Naive thymus-derived CD8-positive, alpha-beta T cell (primary cell): ENCODE measurements at regions not wholly inside any gene's neighbourhood (a gene's known extent, or its start where the extent isn't known, plus 50 kb on each side); places are given as distances from the start of the nearest gene placed in this dataset.

Experiments used
- ATAC-seq, 2 donors: fragments of 150-1000 bp; cut with Tn5 transposase in 1 of 2; sonication (Bioruptor Pico), chemical (Tn5 transposase) in 1 of 2; 1 replicate in 1 of 2; 2 replicates in 1 of 2; pipeline ENCODE4 v1.10.0; 2021; ENCODE audit warnings: mild to moderate bottlenecking in 2 of 2, moderate library complexity in 2 of 2
- POLR2A ChIA-PET: fragments of 350-600 bp; sonication (Branson Sonifier 250); formaldehyde crosslinking; loops from one replicate; lab custom pipeline; 2021; ENCODE audit warnings: antibody characterized with exemption; lab: Charles Lee
- DNase-seq, 10 donors: peaks; one replicate each; pipeline versions ENCODE4 v3.0.0 to v3.0.0-alpha.2; 2020 to 2022
- H3K27ac Mint-ChIP-seq, 10 donors: one replicate each; pipeline ENCODE4 v1.8.0; 2020 to 2022; ENCODE audit warnings: mild to moderate bottlenecking in 10 of 10, mixed read lengths in 10 of 10, moderate library complexity in 4 of 10, inconsistent platforms in 1 of 10
- H3K27me3 Mint-ChIP-seq, 5 donors: one replicate each; pipeline ENCODE4 v1.8.0; 2021 to 2022; ENCODE audit warnings: mixed read lengths in 5 of 5
- H3K36me3 Mint-ChIP-seq, 3 donors: one replicate each; pipeline ENCODE4 v1.8.0; 2020 to 2022; ENCODE audit warnings: mixed read lengths in 3 of 3, mild to moderate bottlenecking in 2 of 3, inconsistent platforms in 1 of 3
- H3K4me1 Mint-ChIP-seq, 4 donors: one replicate each; pipeline ENCODE4 v1.8.0; 2021 to 2022; ENCODE audit warnings: mixed read lengths in 4 of 4
- H3K4me3 Mint-ChIP-seq, 10 donors: one replicate each; pipeline ENCODE4 v1.8.0; 2020 to 2022; ENCODE audit warnings: mild to moderate bottlenecking in 10 of 10, mixed read lengths in 10 of 10, moderate library complexity in 6 of 10, inconsistent platforms in 1 of 10
- H3K9me3 Mint-ChIP-seq, 9 donors: one replicate each; pipeline ENCODE4 v1.8.0; 2020 to 2022; ENCODE audit warnings: mixed read lengths in 9 of 9, mild to moderate bottlenecking in 3 of 9, inconsistent platforms in 1 of 9, moderate library complexity in 1 of 9

- no peak for DNase-seq
- no peak overlapping the region for H3K4me3 Mint-ChIP-seq
- ATAC-seq, result no peak
- POLR2A ChIA-PET, result no interaction called here
- peaks cover 0 to 4% (median 3%) of the 10 kb centered on the region in 3 donors for H3K36me3 Mint-ChIP-seq
- no peak overlapping the region for H3K27ac Mint-ChIP-seq
- H3K9me3 Mint-ChIP-seq, result peaks cover 0 to 8% (median 0%) of the 10 kb centered on the region in 9 donors
- H3K4me1 Mint-ChIP-seq, result peaks cover 11 to 25% (median 24%) of the 10 kb centered on the region in 4 donors
- peaks cover 26 to 76% (median 46%) of the 10 kb centered on the region in 5 donors for H3K27me3 Mint-ChIP-seq
Observed at GRCh38 chr6:2545383-2546038, 205.2 kb downstream of the MYLK4 start.

- Mint-ChIP-seq H3K27me3 (peaks cover 30 to 78% (median 49%) of the 10 kb centered on the region in 5 donors), H3K9me3 (peaks cover 0 to 8% (median 0%) of the 10 kb centered on the region in 9 donors), H3K36me3 (peaks cover 0 to under 1% (median 0%) of the 10 kb centered on the region in 3 donors), H3K4me1 (peaks cover 11 to 25% (median 24%) of the 10 kb centered on the region in 4 donors), H3K27ac (peak overlapping the region in 1 of 10 donors; percentile 19), H3K4me3 (peak overlapping the region in 8 of 10 donors; percentile 15 to 66 (median 44))
- ATAC-seq (peak in 1 of 2 donors; percentile 11), DNase-seq (no peak)
- POLR2A ChIA-PET, result no interaction called here
Observed at GRCh38 chr6:2543321-2543720, 207.4 kb downstream of the MYLK4 start.

GRCh38 chr6:2542858-2543218 lies 207.9 kb downstream of the MYLK4 start:
- DNase-seq, result peak in 6 of 10 donors; percentile 13 to 61 (median 32)
- H3K4me3 Mint-ChIP-seq, result peak overlapping the region; percentile 15 to 66 (median 34)
- ATAC-seq, result peak; percentile 86 to 95
- POLR2A ChIA-PET, result no interaction called here
- peaks cover 0 to 5% (median 0%) of the 10 kb centered on the region in 9 donors for H3K9me3 Mint-ChIP-seq
- H3K4me1 Mint-ChIP-seq, result peaks cover 12 to 25% (median 24%) of the 10 kb centered on the region in 4 donors
- H3K36me3 Mint-ChIP-seq, result no peaks in the 10 kb centered on the region
- peak overlapping the region in 4 of 10 donors; percentile 9 to 75 (median 12) for H3K27ac Mint-ChIP-seq
- H3K27me3 Mint-ChIP-seq, result peaks cover 34 to 78% (median 50%) of the 10 kb centered on the region in 5 donors

GRCh38 chr6:2542101-2542857 lies 208.4 kb downstream of the MYLK4 start:
- peak overlapping the region in 3 of 10 donors; percentile 9 to 75 (median 14) for H3K27ac Mint-ChIP-seq
- POLR2A ChIA-PET, result no interaction called here
- no peak for DNase-seq

GRCh38 chr6:2536451-2536850 lies 214.3 kb downstream of the MYLK4 start:
- Mint-ChIP-seq H3K4me1 (peaks cover 0 to 4% (median under 1%) of the 10 kb centered on the region in 4 donors), H3K4me3 (no peak overlapping the region), H3K9me3 (peaks cover 0 to 6% (median 0%) of the 10 kb centered on the region in 9 donors), H3K27me3 (peaks cover 36 to 67% (median 54%) of the 10 kb centered on the region in 5 donors), H3K27ac (no peak overlapping the region), H3K36me3 (no peaks in the 10 kb centered on the region)
- POLR2A ChIA-PET, result no interaction called here
- no peak for ATAC-seq
- DNase-seq, result no peak

More at GRCh38 chr6:2542101-2542857, 208.4 kb downstream of the MYLK4 start:
- Mint-ChIP-seq H3K9me3 (peaks cover 0 to 5% (median 0%) of the 10 kb centered on the region in 9 donors), H3K4me3 (peak overlapping the region; percentile 15 to 66 (median 34)), H3K4me1 (peaks cover 12 to 25% (median 24%) of the 10 kb centered on the region in 4 donors), H3K27me3 (peaks cover 40 to 78% (median 54%) of the 10 kb centered on the region in 5 donors), H3K36me3 (no peaks in the 10 kb centered on the region)
- no peak for ATAC-seq

- ATAC-seq (no peak), DNase-seq (no peak)
- POLR2A ChIA-PET, result no interaction called here
- Mint-ChIP-seq H3K36me3 (no peaks in the 10 kb centered on the region), H3K4me1 (peaks cover 0 to 4% (median 0%) of the 10 kb centered on the region in 4 donors), H3K27me3 (peaks cover 40 to 67% (median 54%) of the 10 kb centered on the region in 5 donors), H3K9me3 (peaks cover 0 to 6% (median 0%) of the 10 kb centered on the region in 9 donors), H3K27ac (no peak overlapping the region), H3K4me3 (no peak overlapping the region)
Observed at GRCh38 chr6:2535506-2535905, 215.2 kb downstream of the MYLK4 start.

GRCh38 chr6:2534406-2535042 lies 216.2 kb downstream of the MYLK4 start:
- peaks cover 0 to 4% (median 0%) of the 10 kb centered on the region in 4 donors for H3K4me1 Mint-ChIP-seq
- H3K27ac Mint-ChIP-seq, result no peak overlapping the region
- ATAC-seq, result no peak
- peaks cover 40 to 66% (median 57%) of the 10 kb centered on the region in 5 donors for H3K27me3 Mint-ChIP-seq
- no peak overlapping the region for H3K4me3 Mint-ChIP-seq
- DNase-seq, result no peak
- POLR2A ChIA-PET, result no interaction called here
- H3K36me3 Mint-ChIP-seq, result peaks cover 0 to 3% (median 0%) of the 10 kb centered on the region in 3 donors
- H3K9me3 Mint-ChIP-seq, result peaks cover 0 to 6% (median 0%) of the 10 kb centered on the region in 9 donors

- Mint-ChIP-seq H3K4me3 (no peak overlapping the region), H3K4me1 (peaks cover 0 to 2% (median 0%) of the 10 kb centered on the region in 4 donors), H3K27ac (no peak overlapping the region), H3K9me3 (peaks cover 0 to 6% (median 0%) of the 10 kb centered on the region in 9 donors), H3K36me3 (peaks cover 0 to 8% (median 0%) of the 10 kb centered on the region in 3 donors), H3K27me3 (peaks cover 26 to 61% (median 36%) of the 10 kb centered on the region in 5 donors)
- DNase-seq, result no peak
- POLR2A ChIA-PET, result no interaction called here
- no peak for ATAC-seq
Observed at GRCh38 chr6:2531426-2532215, 219.1 kb downstream of the MYLK4 start.

- Mint-ChIP-seq H3K36me3 (peaks cover 0 to 11% (median 3%) of the 10 kb centered on the region in 3 donors), H3K4me1 (no peaks in the 10 kb centered on the region), H3K4me3 (no peak overlapping the region), H3K9me3 (peaks cover 0 to 14% (median 4%) of the 10 kb centered on the region in 9 donors), H3K27me3 (peaks cover 19 to 39% (median 27%) of the 10 kb centered on the region in 5 donors), H3K27ac (no peak overlapping the region)
- POLR2A ChIA-PET, result no interaction called here
- no peak for DNase-seq
- ATAC-seq, result no peak
Observed at GRCh38 chr6:2529211-2529719, 221.5 kb downstream of the MYLK4 start.

GRCh38 chr6:2528156-2528555 lies 222.6 kb downstream of the MYLK4 start:
- Mint-ChIP-seq H3K4me3 (no peak overlapping the region), H3K36me3 (peaks cover 0 to 22% (median 3%) of the 10 kb centered on the region in 3 donors), H3K27me3 (peaks cover 22 to 48% (median 28%) of the 10 kb centered on the region in 5 donors), H3K4me1 (peaks cover 0 to under 1% (median 0%) of the 10 kb centered on the region in 4 donors), H3K9me3 (peaks cover 0 to 25% (median 14%) of the 10 kb centered on the region in 9 donors), H3K27ac (no peak overlapping the region)
- DNase-seq (no peak), ATAC-seq (no peak)
- POLR2A ChIA-PET, result no interaction called here

GRCh38 chr6:2526766-2527165 lies 224.0 kb downstream of the MYLK4 start:
- Mint-ChIP-seq H3K36me3 (peaks cover 2 to 29% (median 3%) of the 10 kb centered on the region in 3 donors), H3K9me3 (peaks cover 0 to 33% (median 20%) of the 10 kb centered on the region in 9 donors), H3K27ac (no peak overlapping the region), H3K27me3 (peaks cover 30 to 62% (median 35%) of the 10 kb centered on the region in 5 donors), H3K4me3 (no peak overlapping the region), H3K4me1 (peaks cover 10 to 13% (median 11%) of the 10 kb centered on the region in 4 donors)
- POLR2A ChIA-PET, result no interaction called here
- DNase-seq, result no peak
- no peak for ATAC-seq
